ENCODE measurements at regions not wholly inside any gene's neighbourhood (a gene's known extent, or its start where the extent isn't known, plus 50 kb on each side); places are given as distances from the start of the nearest gene placed in this dataset.

DNA sequence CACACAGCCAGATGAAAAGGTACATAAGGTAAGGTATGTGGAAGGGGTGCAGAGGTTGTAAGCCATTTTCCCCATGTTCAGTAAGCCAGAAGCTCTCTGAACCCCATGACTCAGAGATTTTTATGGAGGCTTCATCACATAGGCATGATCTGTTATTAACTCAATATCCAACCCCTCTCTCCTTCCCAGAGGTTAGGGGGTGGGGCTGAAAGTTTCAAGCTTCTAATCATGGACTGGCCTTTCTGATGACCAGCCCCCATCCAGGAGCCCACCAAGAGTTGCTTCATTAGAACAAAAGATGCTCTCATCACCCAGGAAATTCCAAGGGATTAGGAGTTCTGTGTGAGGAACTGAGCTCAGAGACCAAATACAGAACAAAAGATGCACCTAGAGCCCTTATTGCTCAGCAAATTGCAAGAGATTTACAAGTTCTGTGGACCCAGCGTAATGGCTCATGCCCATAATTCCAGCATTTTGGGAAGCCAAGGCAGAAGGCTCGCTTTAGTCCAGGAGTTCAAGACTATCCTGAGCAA is 103.2 kb upstream of the DAAM1 start:
- TF ChIP-seq CTCF (IDR thresholded peaks at IDR 0.05): no peak
- no peak for TF ChIP-seq EZH2 (IDR thresholded peaks at IDR 0.05; ENCODE audit: borderline replicate concordance, insufficient read depth, low read depth, low read length, poor library complexity, severe bottlenecking)

Measured in B cell (primary cell).